SU-DHL-6 (cell line): ENCODE measurements at regions not wholly inside any gene's neighbourhood (a gene's known extent, or its start where the extent isn't known, plus 50 kb on each side); places are given as distances from the start of the nearest gene placed in this dataset.

ENCODE experiments used
- EZH2phosphoT487 ChIP-seq: fragments of 200-600 bp; sonication (generic), shearing (Covaris generic); conservative IDR thresholded peaks from 2 replicates; pipeline ENCODE4 v1.6.1; 2018; ENCODE audit warnings: mild to moderate bottlenecking, antibody characterized with exemption, low read length, moderate library complexity, mixed read lengths
- TF ChIP-seq, protein P1 (sequence below): fragments of 200-600 bp; sonication (generic); IDR thresholded peaks from one replicate; pipeline ENCODE4 v1.5.1; 2017; ENCODE audit warnings: antibody characterized with exemption, mild to moderate bottlenecking, low read length, moderate library complexity; ENCODE audit not compliant: insufficient read depth, poor library complexity, severe bottlenecking

DNA sequence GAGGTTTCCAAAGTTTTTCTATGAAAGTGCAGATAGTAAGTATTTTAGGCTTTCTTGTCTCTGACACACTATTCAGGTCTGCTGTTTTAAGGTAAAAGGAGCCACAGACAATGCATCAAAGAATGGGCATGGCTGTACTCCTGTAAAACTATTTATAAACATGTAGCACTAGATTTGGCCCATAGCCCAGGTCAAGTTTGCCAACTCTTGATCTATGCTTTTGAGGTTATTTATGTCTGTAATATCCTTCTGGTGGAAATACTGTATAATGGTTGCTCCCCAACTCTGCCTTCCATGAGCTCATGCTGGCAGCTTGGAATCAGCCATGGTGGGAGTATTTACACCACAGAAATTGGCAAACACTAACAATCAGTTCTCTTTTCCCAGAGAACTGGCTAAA is 244.6 kb downstream of the BUB3 start:
- TF ChIP-seq, protein P1, sequence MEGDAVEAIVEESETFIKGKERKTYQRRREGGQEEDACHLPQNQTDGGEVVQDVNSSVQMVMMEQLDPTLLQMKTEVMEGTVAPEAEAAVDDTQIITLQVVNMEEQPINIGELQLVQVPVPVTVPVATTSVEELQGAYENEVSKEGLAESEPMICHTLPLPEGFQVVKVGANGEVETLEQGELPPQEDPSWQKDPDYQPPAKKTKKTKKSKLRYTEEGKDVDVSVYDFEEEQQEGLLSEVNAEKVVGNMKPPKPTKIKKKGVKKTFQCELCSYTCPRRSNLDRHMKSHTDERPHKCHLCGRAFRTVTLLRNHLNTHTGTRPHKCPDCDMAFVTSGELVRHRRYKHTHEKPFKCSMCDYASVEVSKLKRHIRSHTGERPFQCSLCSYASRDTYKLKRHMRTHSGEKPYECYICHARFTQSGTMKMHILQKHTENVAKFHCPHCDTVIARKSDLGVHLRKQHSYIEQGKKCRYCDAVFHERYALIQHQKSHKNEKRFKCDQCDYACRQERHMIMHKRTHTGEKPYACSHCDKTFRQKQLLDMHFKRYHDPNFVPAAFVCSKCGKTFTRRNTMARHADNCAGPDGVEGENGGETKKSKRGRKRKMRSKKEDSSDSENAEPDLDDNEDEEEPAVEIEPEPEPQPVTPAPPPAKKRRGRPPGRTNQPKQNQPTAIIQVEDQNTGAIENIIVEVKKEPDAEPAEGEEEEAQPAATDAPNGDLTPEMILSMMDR = no peak
- no peak for TF ChIP-seq EZH2phosphoT487
